IMR-90 (cell line): ENCODE measurements at regions not wholly inside any gene's neighbourhood (a gene's known extent, or its start where the extent isn't known, plus 50 kb on each side); places are given as distances from the start of the nearest gene placed in this dataset.

Source experiments
- ATAC-seq: fragments of 200-7000 bp; cut with Tn5 transposase; 2 replicates; pipeline ENCODE4 v1.9.1; 2020; ENCODE audit warnings: low read depth, mild to moderate bottlenecking, moderate library complexity
- BruUV-seq: library from RNA; stranded (reverse); fragments of 400-500 nt; replicated peaks from 2 replicates; lab custom pipeline; 2021; lab: Mats Ljungman, UMichigan
- CTCF ChIA-PET: fragments of 300-600 bp; formaldehyde crosslinking; extraction: SDS; loops from one replicate; lab custom pipeline; 2021; ENCODE audit warnings: antibody characterized with exemption; lab: Yijun Ruan, JAX
- POLR2A ChIA-PET: fragments of 300-600 bp; sonication (Branson Sonifier 250); formaldehyde crosslinking; loops from one replicate; lab custom pipeline; 2022; ENCODE audit warnings: antibody characterized with exemption; ENCODE audit not compliant: unreplicated experiment; lab: Charles Lee
- DNase-seq: peaks from one replicate; pipeline ENCODE4 v3.0.0; 2013
- H2AFZ ChIP-seq: replicated peaks from 2 replicates; pipeline ENCODE3; 2013; ENCODE audit warnings: low read length, mild to moderate bottlenecking; ENCODE audit not compliant: poor library complexity
- H2AK5ac ChIP-seq: 2 replicates; pipeline ENCODE4 v1.6.1; 2013; ENCODE audit warnings: low read depth, low read length, inconsistent platforms
- H2AK9ac ChIP-seq: replicated peaks from 2 replicates; pipeline ENCODE3; 2013; ENCODE audit warnings: mild to moderate bottlenecking, low read depth, low read length, moderate library complexity; ENCODE audit not compliant: poor library complexity
- H2BK120ac ChIP-seq: 2 replicates; pipeline ENCODE4 v1.6.1; 2013; ENCODE audit warnings: low read depth, low read length, inconsistent platforms
- H2BK15ac ChIP-seq: 3 replicates; pipeline ENCODE4 v1.6.1; 2013; ENCODE audit warnings: low read depth, low read length, inconsistent platforms
- H2BK20ac ChIP-seq: 2 replicates; pipeline ENCODE4 v1.6.1; 2013; ENCODE audit warnings: low read depth, mild to moderate bottlenecking, inconsistent platforms, low read length, moderate library complexity
- H2BK5ac ChIP-seq: 2 replicates; pipeline ENCODE4 v1.6.1; 2013; ENCODE audit warnings: mild to moderate bottlenecking, low read depth, low read length, inconsistent platforms; ENCODE audit not compliant: poor library complexity, severe bottlenecking
- H3K14ac ChIP-seq: replicated peaks from 2 replicates; pipeline ENCODE4 v1.6.1; 2013; ENCODE audit warnings: low read depth, low read length, inconsistent platforms
- H3K18ac ChIP-seq: 2 replicates; pipeline ENCODE4 v1.6.1; 2013; ENCODE audit warnings: low read depth, low read length, control low read depth
- H3K23ac ChIP-seq: 2 replicates; pipeline ENCODE4 v1.6.1; 2013; ENCODE audit warnings: low read depth, low read length, inconsistent platforms
- H3K27ac ChIP-seq: 2 replicates; pipeline ENCODE4 v1.5.1; 2013; ENCODE audit warnings: mild to moderate bottlenecking, control low read depth, low read length; ENCODE audit not compliant: insufficient read depth
- H3K27me3 ChIP-seq: 2 replicates; pipeline ENCODE4 v1.6.1; 2013; ENCODE audit warnings: low read length; ENCODE audit not compliant: control insufficient read depth, insufficient read depth
- H3K36me3 ChIP-seq: 2 replicates; pipeline ENCODE4 v1.6.1; 2013; ENCODE audit warnings: low read length, mixed read lengths; ENCODE audit not compliant: control insufficient read depth, insufficient read depth
- H3K4ac ChIP-seq: 2 replicates; pipeline ENCODE4 v1.6.1; 2013; ENCODE audit warnings: low read depth, low read length, inconsistent platforms
- H3K4me1 ChIP-seq: 2 replicates; pipeline ENCODE4 v1.6.1; 2013; ENCODE audit warnings: low read length, mixed read lengths; ENCODE audit not compliant: control insufficient read depth, insufficient read depth
- H3K4me2 ChIP-seq: 2 replicates; pipeline ENCODE4 v1.6.1; 2013; ENCODE audit warnings: low read depth, mild to moderate bottlenecking, control low read depth, low read length, moderate library complexity
- H3K4me3 ChIP-seq: 2 replicates; pipeline ENCODE4 v1.5.1; 2013; ENCODE audit warnings: low read depth, mild to moderate bottlenecking, control low read depth, low read length, moderate library complexity; ENCODE audit not compliant: insufficient read depth
- H3K56ac ChIP-seq: 2 replicates; pipeline ENCODE4 v1.6.1; 2013; ENCODE audit warnings: low read length, inconsistent platforms; ENCODE audit not compliant: insufficient read depth; ENCODE audit errors: extremely low read depth
- H3K79me1 ChIP-seq, 2 experiments: 2 replicates each; pipeline ENCODE4 v1.6.1; 2013; ENCODE audit warnings: low read length in 2 of 2, inconsistent platforms in 1 of 2, low read depth in 1 of 2
- H3K9ac ChIP-seq: 2 replicates; pipeline ENCODE4 v1.6.1; 2013; ENCODE audit warnings: low read depth, low read length, control low read depth
- H3K9me1 ChIP-seq: 2 replicates; pipeline ENCODE4 v1.6.1; 2013; ENCODE audit warnings: low read length, inconsistent platforms; ENCODE audit not compliant: insufficient read depth
- H3K9me3 ChIP-seq: 2 replicates; pipeline ENCODE4 v1.6.1; 2013; ENCODE audit warnings: low read length; ENCODE audit not compliant: control insufficient read depth, insufficient read depth
- H4K20me1 ChIP-seq: 2 replicates; pipeline ENCODE4 v1.6.1; 2013; ENCODE audit warnings: low read length, inconsistent platforms; ENCODE audit not compliant: insufficient read depth
- H4K5ac ChIP-seq: 2 replicates; pipeline ENCODE4 v1.6.1; 2013; ENCODE audit warnings: mild to moderate bottlenecking, low read depth, low read length, control low read depth
- H4K8ac ChIP-seq, 2 experiments: 2 replicates each; pipeline ENCODE4 v1.6.1; 2013; ENCODE audit warnings: low read depth in 2 of 2, low read length in 2 of 2, control low read depth in 1 of 2, inconsistent platforms in 1 of 2
- H4K91ac ChIP-seq: 2 replicates; pipeline ENCODE4 v1.6.1; 2013; ENCODE audit warnings: low read depth, low read length, inconsistent platforms; ENCODE audit not compliant: insufficient read depth
- CEBPB ChIP-seq: IDR thresholded peaks from 2 replicates; pipeline ENCODE4 v1.6.1; 2012; ENCODE audit warnings: low read depth, low read length, improper control_type of control experiment
- FOS ChIP-seq: fragments of 150-350 bp; IDR thresholded peaks from 2 replicates; pipeline ENCODE4 v1.6.1; 2016; ENCODE audit warnings: low read depth, low read length
- MAFK ChIP-seq: IDR thresholded peaks from 2 replicates; pipeline ENCODE4 v1.6.1; 2012; ENCODE audit warnings: low read depth, low read length, improper control_type of control experiment
- MAZ ChIP-seq: IDR thresholded peaks from 2 replicates; pipeline ENCODE4 v1.6.1; 2012; ENCODE audit warnings: low read depth, mild to moderate bottlenecking, low read length, improper control_type of control experiment, moderate library complexity, borderline replicate concordance
- RAD21 ChIP-seq: IDR thresholded peaks from 2 replicates; pipeline ENCODE4 v1.6.1; 2012; ENCODE audit warnings: low read length, improper control_type of control experiment
- RFX5 ChIP-seq: IDR thresholded peaks from 2 replicates; pipeline ENCODE4 v1.8.0; 2012; ENCODE audit warnings: low read depth, mild to moderate bottlenecking, low read length, moderate library complexity
- SMC3 ChIP-seq: fragments of 150-350 bp; IDR thresholded peaks from 2 replicates; pipeline ENCODE4 v1.6.1; 2016; ENCODE audit warnings: low read depth, mild to moderate bottlenecking, antibody characterized with exemption, low read length, moderate library complexity
- WGBS, 2 experiments: methylation state at CpG; one replicate each; pipeline versions ENCODE4 v1.1.5 to v1.1.7; 2013; ENCODE audit warnings: missing lambda C conversion rate in 2 of 2; ENCODE audit not compliant: insufficient read length in 1 of 2; ENCODE audit errors: extremely low coverage in 2 of 2; 5-methylcytosine and 5-hydroxymethylcytosine counted together
- dilution Hi-C: fragments of 300-500 bp; cut with HindIII; formaldehyde crosslinking; loops from one replicate; pipeline ENCODE4 v1.14.3; 2018; ENCODE audit warnings: low sequenced_read_pairs; ENCODE audit not compliant: unreplicated experiment
- in situ Hi-C: fragments of 300-500 bp; cut with MboI; formaldehyde crosslinking; loops from 3 replicates; pipeline ENCODE4 v1.14.3; 2019; ENCODE audit warnings: low sequenced_read_pairs, inconsistent platforms, mixed read lengths
- intact Hi-C: fragments of 100-400 bp; cut with micrococcal nuclease; formaldehyde crosslinking; loops from 2 replicates; pipeline ENCODE4 v1.10.0; 2022
- TF ChIP-seq, protein P1 (sequence below): fragments of 150-350 bp; IDR thresholded peaks from 2 replicates; pipeline ENCODE4 v1.6.1; 2017; ENCODE audit warnings: mild to moderate bottlenecking, antibody characterized with exemption, low read length, low read depth
- TF ChIP-seq, protein P2 (sequence below): conservative IDR thresholded peaks from 2 replicates; pipeline ENCODE4 v1.5.1; 2012; ENCODE audit warnings: mild to moderate bottlenecking, low read depth, low read length, improper control_type of control experiment

DNA sequence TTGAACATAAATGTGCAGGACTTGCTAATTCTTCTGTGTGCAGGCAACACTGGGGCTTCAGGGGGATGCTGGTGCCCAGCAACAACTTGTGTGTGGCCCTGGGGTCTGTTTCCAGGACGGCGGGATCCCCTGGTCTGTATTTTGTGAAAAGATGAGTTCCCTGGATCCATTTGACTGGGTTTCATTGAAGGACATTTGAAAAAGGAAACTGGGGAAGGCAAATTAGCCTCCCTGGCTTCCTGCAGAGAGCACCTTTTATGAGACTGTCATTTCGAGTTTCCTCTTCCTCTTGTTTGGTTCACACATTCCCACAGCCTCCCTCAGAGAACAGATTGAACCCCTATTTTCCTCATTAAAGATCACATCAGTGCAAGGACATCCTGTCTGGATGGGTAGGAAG is 63.1 kb downstream of the FOXI1 start:
- Histone ChIP-seq H3K27ac (no peak overlapping the region), H3K4me3 (no peak overlapping the region)
- CTCF ChIA-PET = no interaction called here

More for the DNA sequence above, 63.1 kb downstream of the FOXI1 start:
- Histone ChIP-seq H2AK5ac (no peak overlapping the region), H3K9ac (no peak overlapping the region), H3K4ac (no peak overlapping the region), H2BK20ac (no peak overlapping the region), H3K56ac (no peak overlapping the region), H3K14ac (no peak overlapping the region), H3K23ac (no peak overlapping the region), H3K9me1 (no peaks in the 10 kb centered on the region), H2BK15ac (no peak overlapping the region), H4K91ac (no peak overlapping the region), H3K9me3 (no peaks in the 10 kb centered on the region), H2AFZ (no peak overlapping the region), H3K18ac (no peak overlapping the region), H4K5ac (no peak overlapping the region), H4K8ac (no peak overlapping the region), H4K20me1 (no peaks in the 10 kb centered on the region), H3K27me3 (no peaks in the 10 kb centered on the region; the same call in none of the 2 replicates), H3K36me3 (no peaks in the 10 kb centered on the region), H2BK5ac (no peak overlapping the region), H2BK120ac (no peak overlapping the region), H2AK9ac (no peak overlapping the region), H3K79me1 (no peaks in the 10 kb centered on the region), H3K4me1 (no peaks in the 10 kb centered on the region), H3K4me2 (no peak overlapping the region)
- intact Hi-C loops (no loop called here), in situ Hi-C loops (no loop called here), dilution Hi-C loops (no loop called here)
- no TSS peak for BruUV-seq
- WGBS, 2 experiments = no CpG with 5 or more reads among the region's 3 CpGs
- POLR2A ChIA-PET = no interaction called here
- no peak for DNase-seq
- no peak for ATAC-seq
- TF ChIP-seq, protein P1, sequence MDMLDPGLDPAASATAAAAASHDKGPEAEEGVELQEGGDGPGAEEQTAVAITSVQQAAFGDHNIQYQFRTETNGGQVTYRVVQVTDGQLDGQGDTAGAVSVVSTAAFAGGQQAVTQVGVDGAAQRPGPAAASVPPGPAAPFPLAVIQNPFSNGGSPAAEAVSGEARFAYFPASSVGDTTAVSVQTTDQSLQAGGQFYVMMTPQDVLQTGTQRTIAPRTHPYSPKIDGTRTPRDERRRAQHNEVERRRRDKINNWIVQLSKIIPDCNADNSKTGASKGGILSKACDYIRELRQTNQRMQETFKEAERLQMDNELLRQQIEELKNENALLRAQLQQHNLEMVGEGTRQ = no peak
- TF ChIP-seq CEBPB = no peak
- no peak for TF ChIP-seq MAZ
- TF ChIP-seq, protein P2, sequence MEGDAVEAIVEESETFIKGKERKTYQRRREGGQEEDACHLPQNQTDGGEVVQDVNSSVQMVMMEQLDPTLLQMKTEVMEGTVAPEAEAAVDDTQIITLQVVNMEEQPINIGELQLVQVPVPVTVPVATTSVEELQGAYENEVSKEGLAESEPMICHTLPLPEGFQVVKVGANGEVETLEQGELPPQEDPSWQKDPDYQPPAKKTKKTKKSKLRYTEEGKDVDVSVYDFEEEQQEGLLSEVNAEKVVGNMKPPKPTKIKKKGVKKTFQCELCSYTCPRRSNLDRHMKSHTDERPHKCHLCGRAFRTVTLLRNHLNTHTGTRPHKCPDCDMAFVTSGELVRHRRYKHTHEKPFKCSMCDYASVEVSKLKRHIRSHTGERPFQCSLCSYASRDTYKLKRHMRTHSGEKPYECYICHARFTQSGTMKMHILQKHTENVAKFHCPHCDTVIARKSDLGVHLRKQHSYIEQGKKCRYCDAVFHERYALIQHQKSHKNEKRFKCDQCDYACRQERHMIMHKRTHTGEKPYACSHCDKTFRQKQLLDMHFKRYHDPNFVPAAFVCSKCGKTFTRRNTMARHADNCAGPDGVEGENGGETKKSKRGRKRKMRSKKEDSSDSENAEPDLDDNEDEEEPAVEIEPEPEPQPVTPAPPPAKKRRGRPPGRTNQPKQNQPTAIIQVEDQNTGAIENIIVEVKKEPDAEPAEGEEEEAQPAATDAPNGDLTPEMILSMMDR = no peak
- TF ChIP-seq RFX5 = no peak
- TF ChIP-seq MAFK = no peak
- no peak for TF ChIP-seq RAD21
- no peak for TF ChIP-seq FOS
- TF ChIP-seq SMC3 = no peak
